Vagina (tissue), 2 donors: ENCODE measurements at regions not wholly inside any gene's neighbourhood (a gene's known extent, or its start where the extent isn't known, plus 50 kb on each side); places are given as distances from the start of the nearest gene placed in this dataset.

Source experiments
- DNase-seq, 2 donors: peaks; one replicate each; pipeline ENCODE4 v3.0.0-alpha.2; 2017; ENCODE audit errors: extremely low spot score in 2 of 2
- H3K27ac ChIP-seq: fragments of 200-600 bp; sonication (generic); one replicate; pipeline ENCODE4 v1.5.1; 2019
- H3K27me3 ChIP-seq: fragments of 200-600 bp; sonication (generic); one replicate; pipeline ENCODE4 v1.5.1; 2019
- H3K36me3 ChIP-seq, 2 donors: fragments of 200-600 bp; sonication (generic); one replicate each; pipeline ENCODE4 v1.5.1; 2017 to 2019
- H3K4me1 ChIP-seq: fragments of 200-600 bp; sonication (generic); one replicate; pipeline ENCODE4 v1.5.1; 2019
- H3K4me3 ChIP-seq, 2 donors: fragments of 200-600 bp; sonication (generic); 1 replicate in 1 of 2; 2 replicates in 1 of 2; pipeline ENCODE4 v1.5.1; 2016 to 2019
- H3K9me3 ChIP-seq: fragments of 200-600 bp; sonication (generic); one replicate; pipeline ENCODE4 v1.5.1; 2019
- POLR2A ChIP-seq, 2 donors: fragments of 450-650 bp; IDR thresholded peaks; one replicate each; pipeline ENCODE4 v1.6.1; 2017; ENCODE audit warnings: antibody characterized with exemption in 2 of 2, mild to moderate bottlenecking in 2 of 2, moderate library complexity in 2 of 2
- POLR2AphosphoS5 ChIP-seq, 2 donors: sonication (generic); formaldehyde crosslinking; IDR thresholded peaks; one replicate each; pipeline ENCODE4 v1.9.0; 2017; ENCODE audit warnings: antibody characterized with exemption in 2 of 2, mild to moderate bottlenecking in 2 of 2, low read depth in 1 of 2; ENCODE audit not compliant: insufficient read depth in 1 of 2
- intact Hi-C: fragments of 100-400 bp; cut with DNase I; formaldehyde crosslinking; loops from one replicate; pipeline ENCODE4 v1.15.1; 2023
- TF ChIP-seq, protein P1 (sequence below), 3 experiments: fragments of 450-650 bp in 2 of 3; fragments of 200-600 bp in 1 of 3; sonication (generic) in 1 of 3; IDR thresholded peaks; one replicate each; pipeline ENCODE4 v1.5.1; 2017 to 2019; ENCODE audit warnings: antibody characterized with exemption in 3 of 3, mild to moderate bottlenecking in 2 of 3, moderate library complexity in 2 of 3

DNA sequence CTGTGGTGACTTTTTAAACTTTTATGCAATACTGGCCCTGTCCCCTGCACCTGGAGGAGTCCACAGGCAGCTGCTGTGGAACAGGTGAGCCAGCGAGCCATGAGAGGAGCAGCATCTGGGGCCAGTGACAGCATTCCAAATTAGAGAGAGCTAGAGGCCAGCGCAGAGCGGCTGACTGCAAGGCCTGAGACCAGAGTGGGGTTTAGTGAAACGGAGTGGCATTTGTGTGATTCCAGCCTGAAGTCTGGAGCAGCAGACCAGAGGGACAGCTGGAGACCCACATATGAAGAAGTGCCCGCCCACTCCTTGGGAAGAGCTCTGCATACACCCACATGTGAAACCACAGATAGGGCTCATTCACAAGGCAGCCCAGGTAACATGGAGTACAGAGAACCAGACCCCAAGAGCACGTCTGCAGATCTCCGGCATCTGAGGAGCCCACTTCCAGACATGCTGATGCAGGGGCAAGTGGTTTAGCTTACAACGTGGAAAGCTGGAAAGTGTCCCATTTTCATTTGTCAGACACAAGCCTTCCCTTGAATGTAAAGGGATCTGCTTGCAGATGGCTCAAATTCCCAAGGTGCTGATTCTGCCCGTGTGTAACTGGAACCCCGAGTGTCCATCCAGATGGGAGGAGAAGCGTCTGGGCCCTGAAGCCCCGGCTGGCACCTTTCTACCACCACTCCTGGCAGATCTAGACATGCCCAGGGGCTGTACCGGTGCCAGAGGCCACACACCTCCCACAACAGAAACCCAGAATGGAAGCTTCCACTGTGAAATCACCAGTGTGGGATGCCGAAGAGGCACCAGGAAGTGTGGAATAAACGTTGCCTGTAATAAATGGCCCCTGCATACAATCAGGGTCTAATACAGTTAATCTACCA lies 256.0 kb upstream of the TCERG1L start:
- Histone ChIP-seq H3K4me1 (no peaks in the 10 kb centered on the region), H3K27me3 (no peaks in the 10 kb centered on the region), H3K9me3 (no peaks in the 10 kb centered on the region), H3K36me3 (no peaks in the 10 kb centered on the region), H3K4me3 (no peak overlapping the region), H3K27ac (no peak overlapping the region)
- TF ChIP-seq, protein P1, sequence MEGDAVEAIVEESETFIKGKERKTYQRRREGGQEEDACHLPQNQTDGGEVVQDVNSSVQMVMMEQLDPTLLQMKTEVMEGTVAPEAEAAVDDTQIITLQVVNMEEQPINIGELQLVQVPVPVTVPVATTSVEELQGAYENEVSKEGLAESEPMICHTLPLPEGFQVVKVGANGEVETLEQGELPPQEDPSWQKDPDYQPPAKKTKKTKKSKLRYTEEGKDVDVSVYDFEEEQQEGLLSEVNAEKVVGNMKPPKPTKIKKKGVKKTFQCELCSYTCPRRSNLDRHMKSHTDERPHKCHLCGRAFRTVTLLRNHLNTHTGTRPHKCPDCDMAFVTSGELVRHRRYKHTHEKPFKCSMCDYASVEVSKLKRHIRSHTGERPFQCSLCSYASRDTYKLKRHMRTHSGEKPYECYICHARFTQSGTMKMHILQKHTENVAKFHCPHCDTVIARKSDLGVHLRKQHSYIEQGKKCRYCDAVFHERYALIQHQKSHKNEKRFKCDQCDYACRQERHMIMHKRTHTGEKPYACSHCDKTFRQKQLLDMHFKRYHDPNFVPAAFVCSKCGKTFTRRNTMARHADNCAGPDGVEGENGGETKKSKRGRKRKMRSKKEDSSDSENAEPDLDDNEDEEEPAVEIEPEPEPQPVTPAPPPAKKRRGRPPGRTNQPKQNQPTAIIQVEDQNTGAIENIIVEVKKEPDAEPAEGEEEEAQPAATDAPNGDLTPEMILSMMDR (IDR thresholded peaks at IDR 0.05) = no peak
- TF ChIP-seq POLR2A (IDR thresholded peaks at IDR 0.05) (no peak), POLR2AphosphoS5 (IDR thresholded peaks at IDR 0.05; ENCODE audit: insufficient read depth in 1 of 2, low read depth in 1 of 2) (no peak)
- peak in 1 of 2 donors; percentile 67 for DNase-seq
- intact Hi-C loops = no loop called here

DNA sequence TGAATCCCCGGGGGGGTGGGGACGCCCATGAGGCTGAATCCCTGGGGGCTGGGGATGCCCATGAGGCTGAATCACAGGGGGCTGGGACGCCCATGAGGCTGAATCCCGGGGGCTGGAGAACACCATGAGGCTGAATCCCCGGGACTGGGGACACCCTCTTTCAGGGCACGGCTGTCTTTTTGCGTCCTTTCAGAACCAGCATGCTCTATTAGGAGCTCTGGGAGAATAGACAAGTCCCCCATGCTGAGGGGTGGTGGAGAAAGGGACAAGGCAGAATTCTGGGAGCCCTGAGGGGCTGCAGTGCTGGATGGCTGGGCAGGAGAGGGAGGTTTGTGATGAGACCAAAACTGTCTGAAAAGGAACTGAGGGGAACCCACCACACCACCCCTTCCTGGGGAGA lies 257.3 kb upstream of the TCERG1L start:
- no peaks in the 10 kb centered on the region for H3K27me3 ChIP-seq
- no peaks in the 10 kb centered on the region for H3K9me3 ChIP-seq
- TF ChIP-seq POLR2A (IDR thresholded peaks at IDR 0.05) (no peak), POLR2AphosphoS5 (IDR thresholded peaks at IDR 0.05; ENCODE audit: insufficient read depth in 1 of 2, low read depth in 1 of 2) (no peak)
- TF ChIP-seq, protein P1 (IDR thresholded peaks at IDR 0.05) = no peak
- intact Hi-C loops = no loop called here
- no peak overlapping the region for H3K27ac ChIP-seq
- H3K4me1 ChIP-seq = no peaks in the 10 kb centered on the region
- DNase-seq = peak in 1 of 2 donors; percentile 88
- no peaks in the 10 kb centered on the region for H3K36me3 ChIP-seq
- no peak overlapping the region for H3K4me3 ChIP-seq

DNA sequence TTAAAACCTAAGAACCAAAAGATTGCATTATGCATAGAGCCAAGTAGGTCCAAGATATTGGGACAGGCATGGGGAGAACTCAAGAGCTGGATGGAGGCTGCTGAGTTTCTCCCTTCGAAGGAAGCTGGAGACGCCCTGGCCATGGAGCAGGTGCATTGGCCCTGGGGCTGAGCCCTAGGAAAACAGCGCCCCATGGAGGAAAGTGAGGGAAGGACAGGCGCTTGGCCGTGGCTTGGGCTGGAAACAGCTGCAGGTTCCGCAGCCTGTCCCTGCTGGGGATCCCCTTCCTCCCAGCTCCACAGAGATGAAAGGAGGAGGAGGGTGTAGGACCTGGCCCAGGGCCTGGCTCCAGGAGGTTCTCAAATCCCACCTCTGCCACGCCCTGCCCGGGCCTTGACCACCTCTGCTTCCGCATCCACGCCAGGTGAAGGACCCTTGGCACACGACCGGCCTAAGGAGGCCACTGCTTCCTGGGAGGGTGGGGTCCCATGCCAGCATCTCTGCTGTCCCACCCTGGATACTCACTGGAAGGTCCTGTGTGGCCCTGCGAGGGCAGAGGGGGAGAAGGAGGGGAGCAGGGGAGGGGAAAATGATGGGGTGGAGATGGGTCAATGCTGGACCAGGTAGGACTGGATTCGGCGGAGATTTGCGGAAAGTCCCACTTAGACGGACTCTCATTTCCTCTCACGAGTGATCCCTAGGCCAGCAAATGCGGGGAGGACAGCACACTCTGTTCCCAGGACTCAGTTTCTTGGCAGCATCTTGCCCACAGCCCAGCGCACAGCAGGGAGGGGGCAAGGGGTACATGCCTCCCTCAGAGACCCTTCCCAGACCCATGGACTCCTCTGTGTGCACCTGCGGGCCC lies 258.6 kb upstream of the TCERG1L start:
- Histone ChIP-seq H3K4me1 (no peaks in the 10 kb centered on the region), H3K4me3 (no peak overlapping the region), H3K27me3 (no peaks in the 10 kb centered on the region), H3K36me3 (no peaks in the 10 kb centered on the region), H3K9me3 (no peaks in the 10 kb centered on the region), H3K27ac (no peak overlapping the region)
- intact Hi-C loops = no loop called here
- DNase-seq = peak in 1 of 2 donors; percentile 72
- TF ChIP-seq, protein P1 (IDR thresholded peaks at IDR 0.05) = no peak
- no peak for TF ChIP-seq POLR2A (IDR thresholded peaks at IDR 0.05)
- TF ChIP-seq POLR2AphosphoS5 (IDR thresholded peaks at IDR 0.05; ENCODE audit: insufficient read depth in 1 of 2, low read depth in 1 of 2) = no peak

DNA sequence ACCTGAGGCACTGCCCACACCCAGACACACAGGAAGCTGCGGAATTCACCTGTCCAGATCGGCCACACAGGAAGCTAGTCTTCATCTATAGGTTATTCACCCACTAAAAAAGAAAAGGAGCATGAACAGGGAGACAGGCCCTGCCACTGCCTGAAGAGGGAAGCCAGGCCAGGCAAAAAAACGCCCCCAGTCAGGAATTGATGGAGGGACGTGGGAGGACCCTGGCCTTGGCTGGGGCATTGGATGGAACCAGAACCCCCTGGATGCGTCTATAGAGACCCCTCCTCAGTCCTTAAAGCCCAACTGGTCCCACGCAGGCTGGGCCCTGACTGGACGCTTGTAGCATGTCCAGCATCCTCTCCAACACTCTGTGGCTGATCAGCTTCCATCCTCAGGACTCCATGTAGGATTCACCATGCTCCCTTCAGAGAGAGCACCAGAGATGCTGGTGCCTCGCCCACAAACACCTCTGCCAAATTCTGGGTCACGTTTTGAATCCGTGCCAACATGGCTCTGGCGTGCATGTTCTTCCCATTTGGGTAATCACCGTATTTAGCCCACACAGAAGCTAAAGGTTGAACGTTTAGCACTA lies 259.3 kb upstream of the TCERG1L start:
- H3K27ac ChIP-seq = no peak overlapping the region
- no peaks in the 10 kb centered on the region for H3K9me3 ChIP-seq
- H3K27me3 ChIP-seq = no peaks in the 10 kb centered on the region
- H3K4me3 ChIP-seq = no peak overlapping the region
- no peak for TF ChIP-seq POLR2AphosphoS5 (IDR thresholded peaks at IDR 0.05; ENCODE audit: insufficient read depth in 1 of 2, low read depth in 1 of 2)
- TF ChIP-seq POLR2A (IDR thresholded peaks at IDR 0.05) = no peak
- TF ChIP-seq, protein P1 (IDR thresholded peaks at IDR 0.05) = no peak
- intact Hi-C loops = no loop called here
- H3K36me3 ChIP-seq = no peaks in the 10 kb centered on the region
- no peaks in the 10 kb centered on the region for H3K4me1 ChIP-seq
- peak in 1 of 2 donors; percentile 93 for DNase-seq
